Smooth muscle cell (in vitro differentiated cells): ENCODE measurements at regions not wholly inside any gene's neighbourhood (a gene's known extent, or its start where the extent isn't known, plus 50 kb on each side); places are given as distances from the start of the nearest gene placed in this dataset.

Experiments
- DNase-seq: peaks from one replicate; lab custom pipeline; 2025; ENCODE audit not compliant: unreplicated experiment; lab: John Stamatoyannopoulos, UW
- H2AFZ ChIP-seq: fragments of 200-600 bp; sonication (generic); 2 replicates; pipeline ENCODE4 v1.6.0; 2016; ENCODE audit warnings: antibody characterized with exemption, low read depth, mild to moderate bottlenecking
- H3F3A ChIP-seq: fragments of 200-600 bp; sonication (generic); 2 replicates; pipeline ENCODE4 v1.6.0; 2017; ENCODE audit warnings: antibody characterized with exemption, low read depth
- H3K27ac ChIP-seq: fragments of 200-600 bp; sonication (generic); 2 replicates; pipeline ENCODE4 v1.5.1; 2016; ENCODE audit warnings: low read depth, mild to moderate bottlenecking
- H3K27me3 ChIP-seq: fragments of 200-600 bp; sonication (generic); 2 replicates; pipeline ENCODE4 v1.6.1; 2016; ENCODE audit warnings: low read depth, mild to moderate bottlenecking
- H3K36me3 ChIP-seq: fragments of 200-600 bp; sonication (generic); 2 replicates; pipeline ENCODE4 v1.5.1; 2016; ENCODE audit warnings: low read depth
- H3K4me1 ChIP-seq: fragments of 200-600 bp; sonication (generic); 2 replicates; pipeline ENCODE4 v1.5.1; 2016; ENCODE audit warnings: low read depth
- H3K4me2 ChIP-seq: fragments of 200-600 bp; sonication (generic); 2 replicates; pipeline ENCODE4 v1.6.0; 2016; ENCODE audit warnings: mild to moderate bottlenecking
- H3K4me3 ChIP-seq: fragments of 200-600 bp; sonication (generic); 2 replicates; pipeline ENCODE4 v1.5.1; 2016; ENCODE audit warnings: mild to moderate bottlenecking
- H3K79me2 ChIP-seq: fragments of 200-600 bp; sonication (generic); 2 replicates; pipeline ENCODE4 v1.6.0; 2016; ENCODE audit warnings: low read depth, mild to moderate bottlenecking
- H3K9ac ChIP-seq: fragments of 200-600 bp; sonication (generic); 2 replicates; pipeline ENCODE4 v1.6.0; 2016; ENCODE audit warnings: low read depth
- H3K9me3 ChIP-seq: fragments of 200-600 bp; sonication (generic); replicated peaks from 2 replicates; pipeline ENCODE4 v1.5.1; 2016; ENCODE audit warnings: low read depth
- H4K20me1 ChIP-seq: fragments of 200-600 bp; sonication (generic); 2 replicates; pipeline ENCODE4 v1.6.0; 2016; ENCODE audit warnings: low read depth
- WGBS: methylation state at CpG from one replicate; pipeline ENCODE4 v1.1.7; 2016; ENCODE audit warnings: low lambda C conversion rate; 5-methylcytosine and 5-hydroxymethylcytosine counted together
- TF ChIP-seq, protein P1 (sequence below): fragments of 200-600 bp; sonication (generic); IDR thresholded peaks from 2 replicates; pipeline ENCODE4 v1.5.1; 2017; ENCODE audit warnings: borderline replicate concordance, mild to moderate bottlenecking, antibody characterized with exemption; ENCODE audit not compliant: insufficient read depth, poor library complexity, severe bottlenecking

DNA sequence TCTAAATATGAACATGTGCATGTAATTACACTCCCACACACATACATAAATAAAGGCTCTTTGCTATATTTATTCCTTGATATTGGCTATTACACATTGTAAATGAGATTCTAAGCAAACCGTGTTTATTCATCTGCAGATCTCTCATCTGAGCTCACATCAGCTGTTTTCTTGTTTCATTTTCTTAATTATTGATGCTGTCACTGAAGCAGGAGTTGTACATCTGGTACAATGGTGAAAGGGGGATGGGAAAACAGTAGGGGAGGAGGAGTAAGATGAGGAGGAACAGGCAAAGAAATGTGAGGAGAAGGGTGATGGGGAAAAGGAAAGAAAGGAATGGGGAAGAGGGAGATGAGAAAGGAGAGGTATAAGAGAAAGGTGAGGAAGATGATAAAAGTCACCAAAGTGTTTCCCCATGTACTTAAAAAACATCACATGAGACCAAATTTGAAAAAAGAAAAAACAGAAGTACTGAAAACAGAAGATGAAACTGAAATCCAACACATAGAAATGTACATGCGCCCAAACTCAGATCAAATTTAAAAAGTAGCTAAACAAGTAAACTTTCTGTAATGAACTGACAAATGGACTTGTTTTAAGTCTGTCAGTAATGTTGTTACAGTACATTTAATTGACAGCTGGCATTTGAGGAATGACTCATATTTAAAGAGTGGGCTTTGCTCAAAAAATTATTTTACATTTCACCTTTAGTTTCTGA is 472.2 kb downstream of the ARL4A start:
- Histone ChIP-seq H2AFZ (no peak overlapping the region), H3K27me3 (no peaks in the 10 kb centered on the region), H3K79me2 (no peaks in the 10 kb centered on the region), H3K9ac (no peak overlapping the region), H3K4me3 (no peak overlapping the region), H3K9me3 (no peaks in the 10 kb centered on the region), H3K4me2 (no peak overlapping the region), H3K36me3 (no peaks in the 10 kb centered on the region), H4K20me1 (no peaks in the 10 kb centered on the region), H3K27ac (no peak overlapping the region), H3F3A (no peaks in the 10 kb centered on the region), H3K4me1 (no peaks in the 10 kb centered on the region)
- TF ChIP-seq, protein P1, sequence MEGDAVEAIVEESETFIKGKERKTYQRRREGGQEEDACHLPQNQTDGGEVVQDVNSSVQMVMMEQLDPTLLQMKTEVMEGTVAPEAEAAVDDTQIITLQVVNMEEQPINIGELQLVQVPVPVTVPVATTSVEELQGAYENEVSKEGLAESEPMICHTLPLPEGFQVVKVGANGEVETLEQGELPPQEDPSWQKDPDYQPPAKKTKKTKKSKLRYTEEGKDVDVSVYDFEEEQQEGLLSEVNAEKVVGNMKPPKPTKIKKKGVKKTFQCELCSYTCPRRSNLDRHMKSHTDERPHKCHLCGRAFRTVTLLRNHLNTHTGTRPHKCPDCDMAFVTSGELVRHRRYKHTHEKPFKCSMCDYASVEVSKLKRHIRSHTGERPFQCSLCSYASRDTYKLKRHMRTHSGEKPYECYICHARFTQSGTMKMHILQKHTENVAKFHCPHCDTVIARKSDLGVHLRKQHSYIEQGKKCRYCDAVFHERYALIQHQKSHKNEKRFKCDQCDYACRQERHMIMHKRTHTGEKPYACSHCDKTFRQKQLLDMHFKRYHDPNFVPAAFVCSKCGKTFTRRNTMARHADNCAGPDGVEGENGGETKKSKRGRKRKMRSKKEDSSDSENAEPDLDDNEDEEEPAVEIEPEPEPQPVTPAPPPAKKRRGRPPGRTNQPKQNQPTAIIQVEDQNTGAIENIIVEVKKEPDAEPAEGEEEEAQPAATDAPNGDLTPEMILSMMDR: no peak
- 90% methylated on average over 2 of the region's 2 CpGs for WGBS
- DNase-seq: no peak

DNA sequence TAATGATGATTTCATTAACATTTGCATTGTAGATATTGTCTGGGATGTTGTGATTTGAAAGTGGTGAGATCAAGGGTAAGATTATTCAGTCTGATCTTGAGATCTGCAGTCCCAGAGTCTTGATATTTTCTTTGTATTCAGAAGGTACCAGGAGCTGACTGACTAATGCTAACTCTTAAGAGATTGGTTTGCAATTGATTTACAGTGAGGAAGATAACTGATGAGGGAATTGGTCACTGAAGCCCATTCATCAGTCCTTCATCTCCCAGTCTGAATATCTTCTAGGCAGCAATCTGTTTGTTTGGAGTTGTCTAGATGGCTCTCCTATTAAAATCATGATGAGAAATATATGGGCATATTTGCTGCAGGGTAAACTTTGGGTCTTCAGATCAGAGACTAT is 473.7 kb downstream of the ARL4A start:
- Histone ChIP-seq H2AFZ (no peak overlapping the region), H4K20me1 (no peaks in the 10 kb centered on the region), H3K9ac (no peak overlapping the region), H3K4me2 (no peak overlapping the region), H3K27me3 (no peaks in the 10 kb centered on the region), H3K4me3 (no peak overlapping the region), H3K79me2 (no peaks in the 10 kb centered on the region), H3K9me3 (no peaks in the 10 kb centered on the region), H3K27ac (no peak overlapping the region), H3F3A (no peaks in the 10 kb centered on the region), H3K4me1 (no peaks in the 10 kb centered on the region), H3K36me3 (no peaks in the 10 kb centered on the region)
- TF ChIP-seq, protein P1: no peak
- no peak for DNase-seq

DNA sequence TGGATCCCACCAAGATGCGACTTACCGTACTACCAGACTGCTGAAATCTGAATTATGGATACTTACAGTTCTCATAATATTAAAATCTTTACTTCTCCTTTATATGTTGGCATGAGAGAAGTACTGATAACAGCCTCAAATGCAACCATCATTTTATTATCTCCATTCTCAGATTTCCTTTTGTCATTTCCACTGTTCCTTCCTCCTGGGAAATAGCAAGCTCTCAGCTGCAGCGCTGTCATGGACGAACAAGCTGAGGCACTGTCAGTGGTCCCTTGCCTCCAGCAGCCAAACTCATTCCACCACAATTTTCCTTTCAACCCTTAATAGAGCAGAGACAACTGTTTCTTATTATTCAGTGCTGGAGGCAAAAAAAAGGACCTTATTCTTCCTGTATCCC is 478.4 kb downstream of the ARL4A start:
- H3K9me3 ChIP-seq: no peaks in the 10 kb centered on the region
- H3K4me3 ChIP-seq: no peak overlapping the region
- no peaks in the 10 kb centered on the region for H3K79me2 ChIP-seq
- no peak overlapping the region for H3K4me2 ChIP-seq
- DNase-seq: no peak
- H3K27me3 ChIP-seq: no peaks in the 10 kb centered on the region
- WGBS: 92% methylated on average over 4 of the region's 4 CpGs
- TF ChIP-seq, protein P1: no peak
- H3K9ac ChIP-seq: no peak overlapping the region
- no peaks in the 10 kb centered on the region for H3F3A ChIP-seq
- no peak overlapping the region for H2AFZ ChIP-seq
- no peaks in the 10 kb centered on the region for H4K20me1 ChIP-seq
- no peaks in the 10 kb centered on the region for H3K4me1 ChIP-seq
- H3K36me3 ChIP-seq: no peaks in the 10 kb centered on the region
- H3K27ac ChIP-seq: no peak overlapping the region

DNA sequence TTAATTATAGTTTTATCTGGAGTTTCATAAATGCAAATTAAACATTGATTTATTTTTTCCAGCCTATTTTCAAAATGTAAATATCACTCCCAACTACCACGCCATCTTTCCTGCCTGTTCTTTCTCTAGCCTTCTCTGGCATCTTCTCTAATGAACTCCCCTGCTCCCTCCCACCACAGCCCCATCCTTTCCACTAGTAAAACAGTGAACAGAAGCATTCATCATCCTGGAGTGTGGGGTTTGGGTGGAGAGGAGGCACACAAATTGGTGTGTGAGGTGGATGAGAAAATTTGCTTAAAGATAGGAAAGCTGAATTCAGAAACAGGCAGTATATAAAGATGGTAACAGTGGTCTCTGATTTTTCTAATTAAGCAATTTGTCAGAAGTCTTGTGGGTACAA is 479.4 kb downstream of the ARL4A start:
- no peaks in the 10 kb centered on the region for H3K36me3 ChIP-seq
- H3F3A ChIP-seq: no peaks in the 10 kb centered on the region
- H3K27ac ChIP-seq: no peak overlapping the region
- no peaks in the 10 kb centered on the region for H3K4me1 ChIP-seq
- no peaks in the 10 kb centered on the region for H4K20me1 ChIP-seq
- TF ChIP-seq, protein P1: no peak
- no peak overlapping the region for H3K4me2 ChIP-seq
- 97% methylated on average over 1 of the region's 1 CpG for WGBS
- no peak overlapping the region for H3K4me3 ChIP-seq
- no peak overlapping the region for H2AFZ ChIP-seq
- no peak overlapping the region for H3K9ac ChIP-seq
- no peaks in the 10 kb centered on the region for H3K9me3 ChIP-seq
- no peaks in the 10 kb centered on the region for H3K79me2 ChIP-seq
- no peak for DNase-seq
- H3K27me3 ChIP-seq: no peaks in the 10 kb centered on the region
